Fibroblast of lung (primary cell): ENCODE measurements at regions not wholly inside any gene's neighbourhood (a gene's known extent, or its start where the extent isn't known, plus 50 kb on each side); places are given as distances from the start of the nearest gene placed in this dataset.

Experiments used
- EZH2 ChIP-seq: IDR thresholded peaks from 2 replicates; pipeline ENCODE4 v1.5.1; 2012; ENCODE audit warnings: low read length, control low read depth, mild to moderate bottlenecking; ENCODE audit errors: missing control alignments
- TF ChIP-seq, protein P1 (sequence below), 2 donors: IDR thresholded peaks in 1 of 2; conservative IDR thresholded peaks in 1 of 2; 1 replicate in 1 of 2; 2 replicates in 1 of 2; pipeline ENCODE4 v1.5.1; 2011 to 2012; ENCODE audit warnings: low read length in 2 of 2, control low read depth in 1 of 2, inconsistent platforms in 1 of 2, low read depth in 1 of 2, mild to moderate bottlenecking in 1 of 2

DNA sequence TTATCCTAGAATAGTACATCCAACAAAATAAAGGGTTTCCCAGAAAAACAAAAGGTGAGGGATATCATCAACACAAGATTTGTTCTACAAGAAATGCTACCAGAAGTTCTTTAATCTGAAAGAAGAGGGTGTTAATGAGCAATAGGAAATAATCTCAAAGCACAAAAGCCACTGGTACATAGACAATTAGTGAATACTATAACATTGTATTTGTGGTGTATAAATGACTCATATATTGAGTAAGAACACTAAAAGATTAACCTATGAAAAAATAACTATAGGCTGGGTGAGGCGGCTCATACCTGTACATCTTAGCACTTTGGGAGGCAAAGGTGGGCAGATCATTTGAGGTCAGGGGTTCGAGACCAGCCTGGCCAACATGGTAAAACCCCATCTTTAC, 210.2 kb upstream of the SLITRK3 start:
- TF ChIP-seq, protein P1, sequence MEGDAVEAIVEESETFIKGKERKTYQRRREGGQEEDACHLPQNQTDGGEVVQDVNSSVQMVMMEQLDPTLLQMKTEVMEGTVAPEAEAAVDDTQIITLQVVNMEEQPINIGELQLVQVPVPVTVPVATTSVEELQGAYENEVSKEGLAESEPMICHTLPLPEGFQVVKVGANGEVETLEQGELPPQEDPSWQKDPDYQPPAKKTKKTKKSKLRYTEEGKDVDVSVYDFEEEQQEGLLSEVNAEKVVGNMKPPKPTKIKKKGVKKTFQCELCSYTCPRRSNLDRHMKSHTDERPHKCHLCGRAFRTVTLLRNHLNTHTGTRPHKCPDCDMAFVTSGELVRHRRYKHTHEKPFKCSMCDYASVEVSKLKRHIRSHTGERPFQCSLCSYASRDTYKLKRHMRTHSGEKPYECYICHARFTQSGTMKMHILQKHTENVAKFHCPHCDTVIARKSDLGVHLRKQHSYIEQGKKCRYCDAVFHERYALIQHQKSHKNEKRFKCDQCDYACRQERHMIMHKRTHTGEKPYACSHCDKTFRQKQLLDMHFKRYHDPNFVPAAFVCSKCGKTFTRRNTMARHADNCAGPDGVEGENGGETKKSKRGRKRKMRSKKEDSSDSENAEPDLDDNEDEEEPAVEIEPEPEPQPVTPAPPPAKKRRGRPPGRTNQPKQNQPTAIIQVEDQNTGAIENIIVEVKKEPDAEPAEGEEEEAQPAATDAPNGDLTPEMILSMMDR (conservative IDR thresholded peaks at IDR 0.05 in 1 of 2, IDR thresholded peaks at IDR 0.05 in 1 of 2; ENCODE audit: low read depth in 1 of 2, low read length in 2 of 2) = no peak
- no peak for TF ChIP-seq EZH2
